Kidney (tissue), 13 donors: ENCODE measurements at regions not wholly inside any gene's neighbourhood (a gene's known extent, or its start where the extent isn't known, plus 50 kb on each side); places are given as distances from the start of the nearest gene placed in this dataset.

Experiments
- DNase-seq, 5 donors: peaks; one replicate each; pipeline ENCODE4 v3.0.0-alpha.2; 2013 to 2020
- FAIRE-seq: peaks from 2 replicates; lab custom pipeline; 2012; peaks lifted over from hg19 to GRCh38; lab: Jason Lieb, UNC
- H3K27ac ChIP-seq, 2 donors: one replicate each; pipeline ENCODE4 v1.7.0; 2013; ENCODE audit warnings: low read depth in 2 of 2, low read length in 2 of 2, inconsistent platforms in 1 of 2
- H3K27me3 ChIP-seq: one replicate; pipeline ENCODE4 v1.7.1; 2013; ENCODE audit warnings: low read length, inconsistent platforms; ENCODE audit not compliant: control insufficient read depth, insufficient read depth
- H3K36me3 ChIP-seq, 3 donors: one replicate each; pipeline versions ENCODE4 v1.7.0 to v1.7.1; 2013; ENCODE audit warnings: low read length in 3 of 3, control low read depth in 1 of 3, inconsistent platforms in 1 of 3; ENCODE audit not compliant: insufficient read depth in 3 of 3, control insufficient read depth in 2 of 3
- H3K4me1 ChIP-seq, 3 donors: one replicate each; pipeline versions ENCODE4 v1.7.0 to v1.7.1; 2013; ENCODE audit warnings: low read length in 3 of 3, inconsistent platforms in 1 of 3, low read depth in 1 of 3; ENCODE audit not compliant: control insufficient read depth in 2 of 3, insufficient read depth in 2 of 3
- H3K4me3 ChIP-seq, 3 donors: one replicate each; pipeline versions ENCODE4 v1.7.0 to v1.8.1; 2013; ENCODE audit warnings: low read length in 3 of 3, control low read depth in 1 of 3, inconsistent platforms in 1 of 3
- H3K9ac ChIP-seq, 3 donors: one replicate each; pipeline versions ENCODE4 v1.7.0 to v1.7.1; 2013; ENCODE audit warnings: low read length in 3 of 3, control low read depth in 1 of 3, inconsistent platforms in 1 of 3
- H3K9me3 ChIP-seq, 3 donors: one replicate each; pipeline versions ENCODE4 v1.7.0 to v1.7.1; 2013; ENCODE audit warnings: low read length in 3 of 3, control low read depth in 1 of 3, inconsistent platforms in 1 of 3; ENCODE audit not compliant: control insufficient read depth in 2 of 3, insufficient read depth in 1 of 3
- CTCF ChIP-seq: IDR thresholded peaks from 3 replicates; pipeline ENCODE4 v1.5.1; 2012; ENCODE audit warnings: mild to moderate bottlenecking, moderate library complexity, borderline replicate concordance; ENCODE audit not compliant: insufficient read depth; ENCODE audit errors: extremely low read depth
- intact Hi-C: fragments of 100-400 bp; cut with DNase I; formaldehyde crosslinking; loops from one replicate; pipeline ENCODE4 v1.11.1; 2022
- donor health status: control.
- donor health status: control.
- donor health status: control.
- donor health status: control.
- donor health status: control.
- donor health status: DM: yes; HTN: yes; CAD: no.
- donor health status: Normal renal cell carcinoma (clear cell type).

GRCh38 chr2:21633911-21634310, 510.1 kb downstream of the TDRD15 start:
- TF ChIP-seq CTCF, result no peak
- no peaks in the 10 kb centered on the region for H3K4me1 ChIP-seq

GRCh38 chr2:21640046-21640445, 516.3 kb downstream of the TDRD15 start:
- no peak overlapping the region for H3K9ac ChIP-seq
- no peaks in the 10 kb centered on the region for H3K9me3 ChIP-seq
- H3K27me3 ChIP-seq, result no peaks in the 10 kb centered on the region
- no peak overlapping the region for H3K27ac ChIP-seq
- DNase-seq, result no peak
- no peak for FAIRE-seq
- H3K4me1 ChIP-seq, result no peaks in the 10 kb centered on the region
- H3K4me3 ChIP-seq, result no peak overlapping the region
- intact Hi-C loops, result no loop called here
- no peak for TF ChIP-seq CTCF
- H3K36me3 ChIP-seq, result no peaks in the 10 kb centered on the region

More at GRCh38 chr2:21633911-21634310, 510.1 kb downstream of the TDRD15 start:
- Histone ChIP-seq H3K36me3 (no peaks in the 10 kb centered on the region), H3K9ac (no peak overlapping the region), H3K27ac (no peak overlapping the region), H3K9me3 (no peaks in the 10 kb centered on the region), H3K27me3 (no peaks in the 10 kb centered on the region), H3K4me3 (no peak overlapping the region)
- intact Hi-C loops, result no loop called here
- DNase-seq, result no peak
- no peak for FAIRE-seq

- Histone ChIP-seq H3K9me3 (no peaks in the 10 kb centered on the region), H3K27me3 (no peaks in the 10 kb centered on the region), H3K4me3 (no peak overlapping the region), H3K4me1 (no peaks in the 10 kb centered on the region), H3K27ac (no peak overlapping the region), H3K9ac (no peak overlapping the region), H3K36me3 (no peaks in the 10 kb centered on the region)
- intact Hi-C loops, result no loop called here
- no peak for TF ChIP-seq CTCF
- no peak for FAIRE-seq
- DNase-seq, result no peak
These were observed 518.9 kb downstream of the TDRD15 start for GRCh38 chr2:21642647-21643046.

- Histone ChIP-seq H3K4me3 (no peak overlapping the region), H3K4me1 (no peaks in the 10 kb centered on the region), H3K9me3 (no peaks in the 10 kb centered on the region), H3K9ac (no peak overlapping the region), H3K27me3 (no peaks in the 10 kb centered on the region), H3K36me3 (no peaks in the 10 kb centered on the region), H3K27ac (no peak overlapping the region)
- DNase-seq (peak in 2 of 5 donors; percentile 23 to 44), FAIRE-seq (no peak)
- no peak for TF ChIP-seq CTCF
- intact Hi-C loops, result no loop called here
These were observed 519.4 kb downstream of the TDRD15 start for GRCh38 chr2:21643180-21643579.
